Calu3 (cell line): ENCODE measurements at regions not wholly inside any gene's neighbourhood (a gene's known extent, or its start where the extent isn't known, plus 50 kb on each side); places are given as distances from the start of the nearest gene placed in this dataset.

Experiments
- BruUV-seq: library from RNA; stranded (reverse); fragments of 400-500 nt; replicated peaks from 2 replicates; lab custom pipeline; 2021; lab: Mats Ljungman, UMichigan
- CTCF ChIA-PET: fragments of 300-600 bp; sonication (Branson Sonifier 250); formaldehyde crosslinking; loops from one replicate; lab custom pipeline; 2022; ENCODE audit warnings: antibody characterized with exemption; lab: Charles Lee
- DNase-seq: peaks from one replicate; pipeline ENCODE4 v3.0.0; 2022
- H3K27ac Mint-ChIP-seq: one replicate; pipeline ENCODE4 v1.8.0; 2022; ENCODE audit warnings: mixed read lengths; ENCODE audit not compliant: unreplicated experiment
- H3K27me3 Mint-ChIP-seq: one replicate; pipeline ENCODE4 v1.8.0; 2022; ENCODE audit warnings: mixed read lengths; ENCODE audit not compliant: unreplicated experiment
- H3K36me3 Mint-ChIP-seq: one replicate; pipeline ENCODE4 v1.8.0; 2022; ENCODE audit warnings: mild to moderate bottlenecking, moderate library complexity, mixed read lengths; ENCODE audit not compliant: insufficient read depth, unreplicated experiment
- H3K4me1 Mint-ChIP-seq: one replicate; pipeline ENCODE4 v1.8.0; 2022; ENCODE audit warnings: mild to moderate bottlenecking, low read depth, mixed read lengths; ENCODE audit not compliant: unreplicated experiment
- H3K4me3 Mint-ChIP-seq: one replicate; pipeline ENCODE4 v1.8.0; 2022; ENCODE audit warnings: mild to moderate bottlenecking, low read depth, moderate library complexity, mixed read lengths; ENCODE audit not compliant: unreplicated experiment
- H3K9me3 Mint-ChIP-seq: one replicate; pipeline ENCODE4 v1.8.0; 2022; ENCODE audit warnings: low read depth, mixed read lengths; ENCODE audit not compliant: unreplicated experiment
- CTCF ChIP-seq: fragments of 200-600 bp; IDR thresholded peaks from one replicate; pipeline ENCODE4 v1.8.0; 2022; ENCODE audit warnings: antibody characterized with exemption; ENCODE audit not compliant: unreplicated experiment
- intact Hi-C: fragments of 100-400 bp; cut with micrococcal nuclease; formaldehyde crosslinking; loops from one replicate; pipeline ENCODE4 v1.10.0; 2022; ENCODE audit not compliant: unreplicated experiment

GRCh38 chr4:165628572-165628971 is 244.5 kb upstream of the TLL1 start:
- DNase-seq: no peak

GRCh38 chr4:165630671-165631070 is 242.4 kb upstream of the TLL1 start:
- no peak overlapping the region for H3K27ac Mint-ChIP-seq

More at GRCh38 chr4:165628572-165628971, 244.5 kb upstream of the TLL1 start:
- Mint-ChIP-seq H3K27me3 (no peaks in the 10 kb centered on the region), H3K4me1 (no peaks in the 10 kb centered on the region), H3K27ac (no peak overlapping the region), H3K36me3 (no peaks in the 10 kb centered on the region), H3K9me3 (no peaks in the 10 kb centered on the region), H3K4me3 (no peak overlapping the region)
- intact Hi-C loops: no loop called here
- no TSS peak for BruUV-seq
- CTCF ChIA-PET: no interaction called here
- no peak for TF ChIP-seq CTCF

GRCh38 chr4:165631208-165631894 is 241.7 kb upstream of the TLL1 start:
- Mint-ChIP-seq H3K27ac (no peak overlapping the region), H3K9me3 (no peaks in the 10 kb centered on the region), H3K4me3 (no peak overlapping the region), H3K27me3 (no peaks in the 10 kb centered on the region), H3K4me1 (no peaks in the 10 kb centered on the region), H3K36me3 (no peaks in the 10 kb centered on the region)
- DNase-seq: no peak
- TF ChIP-seq CTCF: no peak
- CTCF ChIA-PET: no interaction called here
- intact Hi-C loops: no loop called here
- no TSS peak for BruUV-seq

More at GRCh38 chr4:165630671-165631070, 242.4 kb upstream of the TLL1 start:
- no TSS peak for BruUV-seq
- Mint-ChIP-seq H3K27me3 (no peaks in the 10 kb centered on the region), H3K4me3 (no peak overlapping the region), H3K4me1 (no peaks in the 10 kb centered on the region), H3K9me3 (no peaks in the 10 kb centered on the region), H3K36me3 (no peaks in the 10 kb centered on the region)
- CTCF ChIA-PET: no interaction called here
- no peak for TF ChIP-seq CTCF
- no peak for DNase-seq
- intact Hi-C loops: no loop called here

GRCh38 chr4:165631912-165632311 is 241.1 kb upstream of the TLL1 start:
- DNase-seq: no peak
- no peak overlapping the region for H3K4me3 Mint-ChIP-seq
- intact Hi-C loops: no loop called here
- no peaks in the 10 kb centered on the region for H3K27me3 Mint-ChIP-seq
- no peak overlapping the region for H3K27ac Mint-ChIP-seq
- no peaks in the 10 kb centered on the region for H3K9me3 Mint-ChIP-seq
- CTCF ChIA-PET: interaction anchor here (0.6 kb wide), 1 partner anchor 188 kb away, joined by 4 read pairs; no protein-coding TSS in a partner anchor
- H3K36me3 Mint-ChIP-seq: no peaks in the 10 kb centered on the region
- no peak for TF ChIP-seq CTCF
- no peaks in the 10 kb centered on the region for H3K4me1 Mint-ChIP-seq
- BruUV-seq: no TSS peak
